GM19324 (cell line): ENCODE measurements at regions not wholly inside any gene's neighbourhood (a gene's known extent, or its start where the extent isn't known, plus 50 kb on each side); places are given as distances from the start of the nearest gene placed in this dataset.

Source experiments
- ATAC-seq: cut with Tn5 transposase; IDR thresholded peaks from one replicate; pipeline ENCODE4 v1.9.1; 2021; ENCODE audit warnings: mild to moderate bottlenecking, moderate library complexity; ENCODE audit not compliant: unreplicated experiment, low FRiP score

- ATAC-seq = no peak
Measured at GRCh38 chr5:35331956-35332950, 102.0 kb upstream of the PRLR start.

- no peak for ATAC-seq
Measured at GRCh38 chr5:35325836-35326235, 95.5 kb upstream of the PRLR start.

GRCh38 chr5:35324679-35325078 lies 94.4 kb upstream of the PRLR start:
- no peak for ATAC-seq

GRCh38 chr5:35324201-35324600 lies 93.9 kb upstream of the PRLR start:
- ATAC-seq = no peak

- ATAC-seq = peak; percentile 14
Measured at GRCh38 chr5:35320029-35320428, 89.7 kb upstream of the PRLR start.

- peak; percentile 91 for ATAC-seq
Measured at GRCh38 chr5:35319333-35320002, 89.2 kb upstream of the PRLR start.

- no peak for ATAC-seq
Measured at GRCh38 chr5:35317586-35317985, 87.3 kb upstream of the PRLR start.

GRCh38 chr5:35316611-35317274 lies 86.5 kb upstream of the PRLR start:
- ATAC-seq = no peak

- ATAC-seq = no peak
Measured at GRCh38 chr5:35313291-35313690, 83.0 kb upstream of the PRLR start.

GRCh38 chr5:35312267-35312666 lies 82.0 kb upstream of the PRLR start:
- no peak for ATAC-seq

- ATAC-seq = no peak
Measured at GRCh38 chr5:35309365-35310130, 79.3 kb upstream of the PRLR start.

GRCh38 chr5:35308421-35308820 lies 78.1 kb upstream of the PRLR start:
- no peak for ATAC-seq

GRCh38 chr5:35306716-35307365 lies 76.6 kb upstream of the PRLR start:
- ATAC-seq = no peak

- ATAC-seq = no peak
Measured at GRCh38 chr5:35305336-35306020, 75.2 kb upstream of the PRLR start.

GRCh38 chr5:35304291-35304690 lies 74.0 kb upstream of the PRLR start:
- ATAC-seq = no peak

- no peak for ATAC-seq
Measured at GRCh38 chr5:35303152-35303551, 72.9 kb upstream of the PRLR start.

GRCh38 chr5:35302544-35302943 lies 72.3 kb upstream of the PRLR start:
- peak; percentile 86 for ATAC-seq

- ATAC-seq = no peak
Measured at GRCh38 chr5:35297755-35298154, 67.5 kb upstream of the PRLR start.

GRCh38 chr5:35294976-35295375 lies 64.7 kb upstream of the PRLR start:
- ATAC-seq = no peak
